T-cell (primary cell): ENCODE measurements at regions not wholly inside any gene's neighbourhood (a gene's known extent, or its start where the extent isn't known, plus 50 kb on each side); places are given as distances from the start of the nearest gene placed in this dataset.

ENCODE experiments used
- ATAC-seq, 4 experiments: fragments of 200-7000 bp in 3 of 4; fragments of 150-1000 bp in 1 of 4; cut with Tn5 transposase; replicated peaks in 1 of 4; 1 replicate in 3 of 4; 2 replicates in 1 of 4; pipeline ENCODE4 v1.10.0; 2021; ENCODE audit warnings: moderate library complexity in 3 of 4, mild to moderate bottlenecking in 2 of 4, moderate number of reproducible peaks in 1 of 4
- CTCF ChIA-PET, 2 donors: fragments of 300-600 bp; sonication (Branson Sonifier 250); formaldehyde crosslinking; loops; one replicate each; lab custom pipeline; 2022; ENCODE audit warnings: antibody characterized with exemption in 2 of 2; lab: Charles Lee
- POLR2A ChIA-PET, 2 donors: fragments of 300-600 bp; sonication (Branson Sonifier 250); formaldehyde crosslinking; loops; one replicate each; lab custom pipeline; 2022; ENCODE audit warnings: antibody characterized with exemption in 2 of 2; lab: Charles Lee
- DNase-seq, 35 experiments: peaks; one replicate each; pipeline versions ENCODE4 v3.0.0 to v3.0.0-alpha.2; 2013 to 2023
- H3K27ac ChIP-seq: one replicate; pipeline ENCODE4 v1.5.1; 2013; ENCODE audit warnings: low read length
- H3K27me3 ChIP-seq, 2 experiments: replicated peaks in 1 of 2; 1 replicate in 1 of 2; 2 replicates in 1 of 2; pipeline versions ENCODE4 v1.6.1 to v1.7.0; 2013; ENCODE audit warnings: low read length in 1 of 2, mixed read lengths in 1 of 2; ENCODE audit not compliant: control insufficient read depth in 2 of 2, insufficient read depth in 2 of 2; ENCODE audit errors: extremely low read depth in 1 of 2
- H3K36me3 ChIP-seq, 2 donors: 1 replicate in 1 of 2; 2 replicates in 1 of 2; pipeline versions ENCODE4 v1.6.1 to v1.7.0; 2013; ENCODE audit warnings: low read length in 1 of 2; ENCODE audit not compliant: control insufficient read depth in 2 of 2, insufficient read depth in 1 of 2; ENCODE audit errors: extremely low read depth in 1 of 2
- H3K4me1 ChIP-seq, 2 experiments: 1 replicate in 1 of 2; 2 replicates in 1 of 2; pipeline versions ENCODE4 v1.6.1 to v1.7.0; 2013; ENCODE audit warnings: low read length in 2 of 2, mixed read lengths in 1 of 2; ENCODE audit not compliant: insufficient read depth in 2 of 2, control insufficient read depth in 1 of 2; ENCODE audit errors: extremely low read depth in 1 of 2
- H3K4me3 ChIP-seq, 2 donors: 1 replicate in 1 of 2; 2 replicates in 1 of 2; pipeline versions ENCODE4 v1.5.1 to v1.7.0; 2013; ENCODE audit warnings: mild to moderate bottlenecking in 2 of 2, low read length in 1 of 2, moderate library complexity in 1 of 2; ENCODE audit not compliant: control insufficient read depth in 1 of 2; ENCODE audit errors: extremely low read depth in 1 of 2
- H3K9me3 ChIP-seq: 2 replicates; pipeline ENCODE4 v1.7.0; 2013
- H3K27ac Mint-ChIP-seq, 2 donors: one replicate each; pipeline ENCODE4 v1.8.0; 2020 to 2021; ENCODE audit warnings: mild to moderate bottlenecking in 2 of 2, mixed read lengths in 2 of 2
- H3K27me3 Mint-ChIP-seq, 2 donors: one replicate each; pipeline ENCODE4 v1.8.0; 2021 to 2022; ENCODE audit warnings: mixed read lengths in 2 of 2
- H3K36me3 Mint-ChIP-seq: one replicate; pipeline ENCODE4 v1.8.0; 2021; ENCODE audit warnings: mixed read lengths
- H3K4me1 Mint-ChIP-seq, 3 donors: one replicate each; pipeline ENCODE4 v1.8.0; 2020 to 2022; ENCODE audit warnings: mixed read lengths in 3 of 3, mild to moderate bottlenecking in 1 of 3
- H3K4me3 Mint-ChIP-seq, 3 donors: one replicate each; pipeline ENCODE4 v1.8.0; 2020 to 2022; ENCODE audit warnings: mild to moderate bottlenecking in 3 of 3, mixed read lengths in 3 of 3, moderate library complexity in 3 of 3
- H3K9me3 Mint-ChIP-seq, 3 donors: one replicate each; pipeline ENCODE4 v1.8.0; 2020 to 2022; ENCODE audit warnings: mixed read lengths in 3 of 3
- WGBS: methylation state at CpG from one replicate; pipeline ENCODE4 v1.1.5; 2013; ENCODE audit warnings: missing lambda C conversion rate; ENCODE audit not compliant: insufficient coverage; 5-methylcytosine and 5-hydroxymethylcytosine counted together

GRCh38 chr2:199216253-199216652, 241.5 kb downstream of the SATB2 start:
- no peak overlapping the region for H3K4me3 ChIP-seq
- Mint-ChIP-seq H3K4me3 (no peak overlapping the region), H3K4me1 (no peaks in the 10 kb centered on the region), H3K9me3 (peaks cover 4 to 8% (median 4%) of the 10 kb centered on the region in 3 donors), H3K27ac (no peak overlapping the region), H3K36me3 (no peaks in the 10 kb centered on the region), H3K27me3 (no peaks in the 10 kb centered on the region)
- no peaks in the 10 kb centered on the region for H3K9me3 ChIP-seq
- H3K27me3 ChIP-seq: no peaks in the 10 kb centered on the region
- 93% methylated on average over 3 of the region's 3 CpGs for WGBS
- ATAC-seq (no peak), DNase-seq (no peak)
- CTCF ChIA-PET: no interaction called here
- POLR2A ChIA-PET: no interaction called here
- no peak overlapping the region for H3K27ac ChIP-seq
- H3K4me1 ChIP-seq: no peaks in the 10 kb centered on the region
- no peaks in the 10 kb centered on the region for H3K36me3 ChIP-seq

GRCh38 chr2:199207011-199207410, 250.7 kb downstream of the SATB2 start:
- DNase-seq (no peak), ATAC-seq (no peak)
- Mint-ChIP-seq H3K4me3 (no peak overlapping the region), H3K27me3 (peaks cover 3 to 5% of the 10 kb centered on the region in 2 donors), H3K4me1 (no peaks in the 10 kb centered on the region), H3K27ac (no peak overlapping the region), H3K9me3 (peaks cover 2 to 6% (median 5%) of the 10 kb centered on the region in 3 donors), H3K36me3 (no peaks in the 10 kb centered on the region)
- POLR2A ChIA-PET: no interaction called here
- 63% methylated on average over 1 of the region's 2 CpGs for WGBS
- Histone ChIP-seq H3K4me1 (no peaks in the 10 kb centered on the region), H3K4me3 (no peak overlapping the region), H3K27me3 (no peaks in the 10 kb centered on the region), H3K27ac (no peak overlapping the region), H3K36me3 (no peaks in the 10 kb centered on the region), H3K9me3 (no peaks in the 10 kb centered on the region)
- CTCF ChIA-PET: no interaction called here

- Mint-ChIP-seq H3K27ac (no peak overlapping the region), H3K4me1 (no peaks in the 10 kb centered on the region), H3K27me3 (peaks cover 3 to 5% of the 10 kb centered on the region in 2 donors), H3K9me3 (peaks cover 0 to 5% (median 3%) of the 10 kb centered on the region in 3 donors), H3K4me3 (no peak overlapping the region), H3K36me3 (no peaks in the 10 kb centered on the region)
- 81% methylated on average over 9 of the region's 9 CpGs for WGBS
- H3K4me1 ChIP-seq: no peaks in the 10 kb centered on the region
- no peak overlapping the region for H3K4me3 ChIP-seq
- ChIA-PET CTCF (no interaction called here), POLR2A (interaction anchor here in 1 of 2 donors (0.7 kb wide), 1 partner anchor 16 kb away, joined by 5 read pairs; no protein-coding TSS in a partner anchor)
- no peaks in the 10 kb centered on the region for H3K9me3 ChIP-seq
- DNase-seq (no peak), ATAC-seq (no peak)
- H3K27ac ChIP-seq: no peak overlapping the region
- H3K36me3 ChIP-seq: no peaks in the 10 kb centered on the region
- H3K27me3 ChIP-seq: no peaks in the 10 kb centered on the region
Measured at GRCh38 chr2:199206536-199206935, 251.2 kb downstream of the SATB2 start.

GRCh38 chr2:199202964-199203363, 254.8 kb downstream of the SATB2 start:
- ATAC-seq: no peak
- H3K27me3 Mint-ChIP-seq: peaks cover 3 to 5% of the 10 kb centered on the region in 2 donors
- H3K27ac ChIP-seq: no peak overlapping the region
- ChIA-PET POLR2A (no interaction called here), CTCF (no interaction called here)
- no peaks in the 10 kb centered on the region for H3K27me3 ChIP-seq
- no peak overlapping the region for H3K27ac Mint-ChIP-seq
- H3K4me1 Mint-ChIP-seq: no peaks in the 10 kb centered on the region
- no peak for DNase-seq
- WGBS: 86% methylated on average over 1 of the region's 5 CpGs
- H3K4me1 ChIP-seq: no peaks in the 10 kb centered on the region
- no peak overlapping the region for H3K4me3 Mint-ChIP-seq
- H3K9me3 Mint-ChIP-seq: peaks cover 0 to 5% (median 0%) of the 10 kb centered on the region in 3 donors
- no peaks in the 10 kb centered on the region for H3K36me3 Mint-ChIP-seq
- no peaks in the 10 kb centered on the region for H3K36me3 ChIP-seq
- H3K4me3 ChIP-seq: no peak overlapping the region
- H3K9me3 ChIP-seq: no peaks in the 10 kb centered on the region

GRCh38 chr2:199201539-199201938, 256.2 kb downstream of the SATB2 start:
- H3K27ac Mint-ChIP-seq: no peak overlapping the region
- Histone ChIP-seq H3K27ac (no peak overlapping the region), H3K4me3 (no peak overlapping the region), H3K27me3 (no peaks in the 10 kb centered on the region), H3K4me1 (no peaks in the 10 kb centered on the region), H3K36me3 (no peaks in the 10 kb centered on the region), H3K9me3 (no peaks in the 10 kb centered on the region)
- no peaks in the 10 kb centered on the region for H3K4me1 Mint-ChIP-seq
- CTCF ChIA-PET: no interaction called here
- peaks cover 0 to 8% (median 0%) of the 10 kb centered on the region in 3 donors for H3K9me3 Mint-ChIP-seq
- DNase-seq (no peak), ATAC-seq (no peak)
- no CpG with 5 or more reads among the region's 1 CpG for WGBS
- POLR2A ChIA-PET: no interaction called here
- peaks cover 3 to 5% of the 10 kb centered on the region in 2 donors for H3K27me3 Mint-ChIP-seq
- no peak overlapping the region for H3K4me3 Mint-ChIP-seq
- no peaks in the 10 kb centered on the region for H3K36me3 Mint-ChIP-seq

GRCh38 chr2:199199797-199200196, 257.9 kb downstream of the SATB2 start:
- Mint-ChIP-seq H3K9me3 (peaks cover 0 to 10% (median 0%) of the 10 kb centered on the region in 3 donors), H3K27ac (no peak overlapping the region)
- ATAC-seq: no peak

GRCh38 chr2:199197448-199197847, 260.3 kb downstream of the SATB2 start:
- Histone ChIP-seq H3K27me3 (no peaks in the 10 kb centered on the region), H3K9me3 (no peaks in the 10 kb centered on the region), H3K4me1 (no peaks in the 10 kb centered on the region), H3K27ac (no peak overlapping the region), H3K4me3 (no peak overlapping the region), H3K36me3 (no peaks in the 10 kb centered on the region)
- Mint-ChIP-seq H3K9me3 (peaks cover 0 to 8% (median 0%) of the 10 kb centered on the region in 3 donors), H3K36me3 (no peaks in the 10 kb centered on the region), H3K27ac (no peak overlapping the region), H3K4me1 (no peaks in the 10 kb centered on the region), H3K27me3 (no peaks in the 10 kb centered on the region), H3K4me3 (no peak overlapping the region)
- DNase-seq: no peak
- WGBS: 60% methylated on average over 1 of the region's 1 CpG
- POLR2A ChIA-PET: no interaction called here
- CTCF ChIA-PET: no interaction called here
- no peak for ATAC-seq

More at GRCh38 chr2:199199797-199200196, 257.9 kb downstream of the SATB2 start:
- Mint-ChIP-seq H3K4me1 (no peaks in the 10 kb centered on the region), H3K36me3 (no peaks in the 10 kb centered on the region), H3K27me3 (peaks cover 3 to 5% of the 10 kb centered on the region in 2 donors), H3K4me3 (no peak overlapping the region)
- Histone ChIP-seq H3K27me3 (no peaks in the 10 kb centered on the region), H3K36me3 (no peaks in the 10 kb centered on the region), H3K27ac (no peak overlapping the region), H3K4me1 (no peaks in the 10 kb centered on the region), H3K9me3 (no peaks in the 10 kb centered on the region), H3K4me3 (no peak overlapping the region)
- CTCF ChIA-PET: no interaction called here
- no peak for DNase-seq
- 100% methylated on average over 1 of the region's 1 CpG for WGBS
- POLR2A ChIA-PET: no interaction called here
